ENCODE measurements at regions not wholly inside any gene's neighbourhood (a gene's known extent, or its start where the extent isn't known, plus 50 kb on each side); places are given as distances from the start of the nearest gene placed in this dataset.
"Not testable (repeated sequence)": the region's sequence is repeated elsewhere in the genome, so short reads cannot be mapped to it uniquely, and the experiment has no call there.

DNA sequence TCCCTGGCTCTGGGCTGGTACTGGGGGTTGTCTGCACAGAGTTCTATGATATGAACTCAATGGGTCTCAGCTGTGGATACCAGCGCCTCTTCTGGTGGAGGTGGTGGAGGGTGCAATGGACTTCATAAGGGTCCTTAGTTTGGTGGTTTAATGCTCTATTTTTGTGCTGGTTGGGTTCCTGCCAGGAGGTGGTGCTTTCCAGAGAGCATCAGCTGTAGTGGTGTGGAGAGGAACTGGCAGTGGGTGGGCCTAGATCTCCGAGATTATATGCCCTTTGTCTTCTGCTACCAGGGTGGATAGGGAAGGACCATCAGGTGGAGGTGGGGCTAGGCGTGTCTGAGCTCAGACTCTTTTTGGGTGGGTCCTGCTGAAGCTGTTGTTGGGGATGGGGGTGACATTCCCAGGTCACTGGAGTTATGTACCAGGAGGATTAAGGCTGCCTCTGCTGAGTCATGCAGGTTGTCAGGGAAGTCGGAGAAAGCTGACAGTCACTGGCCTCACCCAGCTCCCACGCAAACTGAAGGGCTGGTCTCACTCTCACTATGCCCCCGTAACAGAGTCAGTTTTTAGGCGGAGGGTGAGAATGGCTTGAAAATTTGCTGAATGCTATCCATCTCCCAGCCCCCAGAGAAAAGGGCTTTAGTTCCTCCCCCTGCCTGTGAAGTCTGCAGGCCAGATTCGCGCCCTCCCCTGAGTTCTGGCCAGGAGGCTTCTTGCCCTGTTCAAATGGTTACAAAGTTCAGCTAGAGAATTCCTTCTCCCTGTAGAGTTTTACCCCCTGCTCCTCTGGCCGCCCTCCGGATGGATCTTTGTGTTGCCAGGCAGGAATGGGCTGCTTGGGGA is 902.9 kb downstream of the LTN1 start:
- no peak overlapping the region for H3K27ac Mint-ChIP-seq
- H3K9me3 Mint-ChIP-seq, result no peaks in the 10 kb centered on the region
- no peak overlapping the region for H3K4me3 Mint-ChIP-seq
- ATAC-seq, result no peak
- no peaks in the 10 kb centered on the region for H3K4me1 Mint-ChIP-seq
- no peaks in the 10 kb centered on the region for H3K27me3 Mint-ChIP-seq
- H3K36me3 Mint-ChIP-seq, result no peaks in the 10 kb centered on the region

DNA sequence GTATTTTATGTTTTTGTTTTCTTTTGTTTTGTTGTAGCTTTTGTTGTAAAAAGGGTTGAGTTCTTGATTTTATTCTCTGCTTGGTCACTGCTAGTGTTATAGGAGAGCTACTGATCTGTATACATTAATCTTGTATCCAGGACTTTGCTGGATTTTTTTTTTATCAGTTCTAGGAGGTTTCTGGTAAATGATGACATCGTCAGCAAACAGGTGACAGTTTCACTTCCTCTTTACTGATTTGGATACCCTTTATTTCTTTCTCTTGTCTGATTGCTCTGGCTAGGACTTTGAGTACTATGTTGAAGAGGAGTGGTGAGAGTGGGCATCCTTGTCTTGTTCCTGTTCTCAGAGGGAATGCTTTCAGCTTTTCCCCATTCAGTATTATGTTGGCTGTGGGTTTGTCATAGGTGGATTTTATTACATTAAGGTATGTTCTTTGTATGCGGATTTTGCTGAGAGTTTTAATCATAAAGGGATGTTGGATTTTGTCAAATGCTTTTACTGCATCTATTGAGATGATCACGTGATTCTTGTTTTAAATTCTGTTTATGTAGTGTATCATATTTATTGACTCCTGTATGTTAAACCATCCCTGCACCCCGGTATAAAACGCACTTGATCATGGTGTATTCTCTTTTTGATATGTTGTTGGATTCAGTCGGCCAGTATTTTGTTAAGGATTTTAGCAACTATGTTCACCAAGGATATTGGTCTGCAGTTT is 905.7 kb downstream of the LTN1 start:
- no peak for ATAC-seq
- Mint-ChIP-seq H3K4me3 (no peak overlapping the region), H3K27ac (no peak overlapping the region), H3K27me3 (no peaks in the 10 kb centered on the region), H3K4me1 (no peaks in the 10 kb centered on the region), H3K9me3 (no peaks in the 10 kb centered on the region), H3K36me3 (no peaks in the 10 kb centered on the region)

DNA sequence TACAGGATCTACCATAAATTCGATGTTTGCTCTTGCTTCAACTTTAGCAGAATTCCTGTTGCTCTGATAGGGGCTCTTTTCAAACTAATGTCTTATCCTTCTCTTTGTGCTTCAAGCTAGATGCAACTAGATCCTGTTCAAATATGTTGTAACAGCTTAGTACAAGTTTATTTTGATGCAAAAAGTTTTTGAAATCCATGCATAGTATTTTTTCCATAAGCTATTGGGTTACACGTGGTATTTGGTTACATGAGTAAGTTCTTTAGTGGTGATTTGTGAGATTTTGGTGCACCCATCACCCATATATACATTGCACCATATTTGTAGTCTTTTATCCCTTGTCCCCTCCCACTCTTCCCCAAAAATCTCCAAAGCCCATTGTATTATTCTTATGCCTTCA is 907.7 kb downstream of the LTN1 start:
- Mint-ChIP-seq H3K9me3 (no peaks in the 10 kb centered on the region), H3K4me3 (no peak overlapping the region), H3K36me3 (no peaks in the 10 kb centered on the region), H3K4me1 (no peaks in the 10 kb centered on the region), H3K27ac (no peak overlapping the region), H3K27me3 (no peaks in the 10 kb centered on the region)
- no peak for ATAC-seq

DNA sequence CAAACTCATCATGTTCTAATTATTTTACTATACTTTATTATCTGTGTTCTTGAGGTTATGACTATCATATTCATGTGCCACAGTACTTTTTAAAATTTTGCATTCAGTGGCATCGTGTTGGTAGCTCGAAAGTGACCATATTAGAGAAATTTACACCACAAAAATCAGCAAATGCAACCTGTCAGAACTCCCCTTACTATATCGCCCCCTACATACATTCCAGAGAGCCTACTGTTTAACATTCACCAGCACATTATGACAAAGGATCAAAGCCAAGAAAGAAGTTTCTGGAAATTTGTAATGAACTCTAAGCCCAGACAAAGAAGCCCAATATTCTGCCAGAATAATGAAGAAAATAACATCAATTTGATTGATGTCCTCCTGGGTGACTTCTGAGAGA is 909.3 kb downstream of the LTN1 start:
- Mint-ChIP-seq H3K4me1 (no peaks in the 10 kb centered on the region), H3K27me3 (no peaks in the 10 kb centered on the region), H3K27ac (no peak overlapping the region), H3K4me3 (no peak overlapping the region), H3K36me3 (no peaks in the 10 kb centered on the region), H3K9me3 (no peaks in the 10 kb centered on the region)
- no peak for ATAC-seq

DNA sequence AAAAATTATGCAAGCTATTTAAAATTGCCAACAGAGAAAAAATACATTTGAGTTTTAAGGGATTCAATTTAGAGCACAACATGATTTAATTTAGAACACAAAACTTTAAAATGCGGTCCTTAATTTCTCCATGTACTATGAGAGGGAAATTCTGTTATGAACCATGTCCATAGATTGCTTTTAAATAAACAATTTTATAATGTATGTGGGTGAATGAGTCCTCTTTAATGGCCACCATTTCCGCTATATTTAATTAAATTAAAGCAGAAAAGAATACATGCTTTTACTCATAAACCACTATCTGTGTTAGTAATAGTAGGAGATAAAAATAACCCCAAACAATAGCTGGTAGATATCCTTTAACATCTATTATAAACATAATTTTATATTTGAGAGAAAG is 914.6 kb downstream of the LTN1 start:
- H3K4me1 Mint-ChIP-seq, result no peaks in the 10 kb centered on the region
- no peaks in the 10 kb centered on the region for H3K9me3 Mint-ChIP-seq
- no peaks in the 10 kb centered on the region for H3K36me3 Mint-ChIP-seq
- no peak overlapping the region for H3K27ac Mint-ChIP-seq
- H3K27me3 Mint-ChIP-seq, result no peaks in the 10 kb centered on the region
- no peak overlapping the region for H3K4me3 Mint-ChIP-seq
- ATAC-seq, result no peak

DNA sequence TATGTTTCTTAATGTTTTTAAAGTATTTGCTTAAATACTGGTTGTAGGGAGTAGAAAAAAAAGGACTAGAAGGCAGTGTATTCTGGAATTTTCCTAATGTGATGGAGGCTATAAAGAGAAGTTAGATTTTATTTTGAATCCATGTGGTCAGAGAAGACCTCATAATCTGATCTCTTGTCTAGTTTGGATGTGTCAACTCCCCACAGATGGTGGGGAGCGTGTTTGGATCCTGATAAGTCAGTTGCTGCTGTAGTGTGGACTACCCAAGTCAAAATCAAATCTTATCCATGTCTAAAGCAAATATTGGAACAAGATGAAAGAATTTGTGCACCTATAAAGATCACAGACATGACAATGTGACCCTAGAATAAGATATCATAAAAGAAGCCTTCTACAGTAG is 918.0 kb downstream of the LTN1 start:
- H3K27ac Mint-ChIP-seq, result no peak overlapping the region
- H3K4me3 Mint-ChIP-seq, result no peak overlapping the region
- H3K4me1 Mint-ChIP-seq, result no peaks in the 10 kb centered on the region
- H3K9me3 Mint-ChIP-seq, result peaks cover 4% of the 10 kb centered on the region
- no peaks in the 10 kb centered on the region for H3K27me3 Mint-ChIP-seq
- no peak for ATAC-seq
- no peaks in the 10 kb centered on the region for H3K36me3 Mint-ChIP-seq

DNA sequence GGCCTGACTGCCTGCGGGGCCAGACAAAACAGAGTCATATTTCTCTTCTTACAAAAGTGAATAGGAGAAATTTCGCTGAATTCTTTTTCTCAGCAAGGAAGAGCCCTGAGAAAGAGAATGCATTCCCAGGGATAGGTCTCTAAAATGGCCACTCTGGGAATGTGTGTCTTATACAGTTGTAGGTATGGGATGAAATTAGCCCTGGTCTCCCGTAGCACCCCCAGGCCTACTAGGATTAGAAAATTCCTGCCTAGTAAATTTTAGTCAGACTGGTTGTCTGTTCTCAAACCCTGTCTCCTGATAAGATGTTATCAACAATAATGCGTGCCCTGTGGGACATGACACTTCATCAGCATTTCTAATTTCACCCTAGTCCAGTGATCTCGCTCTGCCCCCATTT is 920.1 kb downstream of the LTN1 start:
- H3K27me3 Mint-ChIP-seq, result no peaks in the 10 kb centered on the region
- no peak overlapping the region for H3K4me3 Mint-ChIP-seq
- peaks cover 4% of the 10 kb centered on the region for H3K9me3 Mint-ChIP-seq
- no peak for ATAC-seq
- no peak overlapping the region for H3K27ac Mint-ChIP-seq
- no peaks in the 10 kb centered on the region for H3K36me3 Mint-ChIP-seq
- H3K4me1 Mint-ChIP-seq, result no peaks in the 10 kb centered on the region

DNA sequence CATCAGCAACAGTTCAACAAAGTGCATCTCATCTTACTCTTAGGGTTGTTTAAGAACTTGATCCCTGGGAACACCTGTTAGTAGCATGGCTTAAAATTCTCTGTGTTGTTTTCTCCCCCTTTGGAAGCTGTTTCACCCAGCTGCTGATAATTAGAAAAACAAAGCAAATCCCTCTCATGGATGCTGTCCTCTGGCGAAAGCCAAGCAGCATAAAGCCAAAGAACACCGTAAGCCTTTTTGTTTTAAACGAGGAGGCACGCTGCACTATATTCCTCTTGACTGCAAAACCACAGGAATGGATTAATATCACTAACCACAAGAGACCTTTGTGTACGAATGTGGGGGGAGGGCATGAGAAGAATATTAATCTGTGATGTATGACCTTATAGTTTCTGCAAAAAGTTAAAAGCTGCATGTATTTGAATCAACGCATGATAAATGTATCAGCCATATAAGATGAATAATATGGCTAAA is 923.2 kb downstream of the LTN1 start:
- no peak overlapping the region for H3K27ac Mint-ChIP-seq
- ATAC-seq, result no peak
- H3K4me3 Mint-ChIP-seq, result no peak overlapping the region
- H3K36me3 Mint-ChIP-seq, result no peaks in the 10 kb centered on the region
- H3K9me3 Mint-ChIP-seq, result peaks cover 4% of the 10 kb centered on the region
- peaks cover 9% of the 10 kb centered on the region for H3K4me1 Mint-ChIP-seq
- no peaks in the 10 kb centered on the region for H3K27me3 Mint-ChIP-seq

DNA sequence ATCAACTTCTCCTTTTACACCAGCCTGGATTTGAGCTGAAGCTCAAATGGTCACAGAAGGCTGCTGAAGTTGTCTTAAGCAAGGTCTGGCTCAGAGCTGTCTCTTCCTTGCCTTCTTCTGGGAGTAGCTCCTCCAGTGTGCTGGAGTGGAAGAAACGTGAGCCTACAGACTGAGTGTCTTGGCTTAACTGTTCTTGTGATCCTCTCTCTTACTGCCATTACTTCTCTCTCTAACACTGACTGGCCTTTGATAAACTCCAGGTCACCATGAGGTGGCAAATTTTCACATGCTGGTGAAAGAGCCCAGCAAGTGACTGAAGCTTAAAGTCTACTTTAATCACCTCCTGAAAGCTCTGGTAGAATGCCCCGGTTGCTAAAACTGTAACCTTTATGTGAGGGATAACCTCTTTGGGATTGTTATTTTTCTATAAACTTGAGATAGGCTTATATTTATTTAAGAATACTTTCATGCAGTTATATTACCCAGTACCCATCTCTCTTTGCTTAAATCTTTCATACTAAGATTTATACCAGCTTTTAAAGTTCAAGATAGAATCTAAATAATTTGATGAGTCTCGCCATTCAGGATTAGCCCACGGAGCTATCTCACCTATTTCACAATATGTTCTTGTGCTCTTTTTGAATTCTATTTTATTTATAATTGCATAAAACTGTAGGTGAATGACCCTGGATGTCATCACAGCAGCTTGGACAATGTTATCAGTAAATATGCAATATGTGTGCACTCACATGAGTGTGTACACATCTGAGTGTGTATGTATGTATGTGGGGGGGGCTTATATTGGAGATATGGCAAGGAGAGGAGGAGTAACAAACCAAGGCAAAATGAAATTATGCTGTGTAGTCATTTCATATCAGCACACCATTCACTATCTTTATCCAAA is 924.0 kb downstream of the LTN1 start:
- Mint-ChIP-seq H3K9me3 (peaks cover 4% of the 10 kb centered on the region), H3K27me3 (no peaks in the 10 kb centered on the region), H3K4me3 (no peak overlapping the region), H3K36me3 (no peaks in the 10 kb centered on the region), H3K4me1 (peaks cover 9% of the 10 kb centered on the region), H3K27ac (no peak overlapping the region)
- ATAC-seq, result no peak

DNA sequence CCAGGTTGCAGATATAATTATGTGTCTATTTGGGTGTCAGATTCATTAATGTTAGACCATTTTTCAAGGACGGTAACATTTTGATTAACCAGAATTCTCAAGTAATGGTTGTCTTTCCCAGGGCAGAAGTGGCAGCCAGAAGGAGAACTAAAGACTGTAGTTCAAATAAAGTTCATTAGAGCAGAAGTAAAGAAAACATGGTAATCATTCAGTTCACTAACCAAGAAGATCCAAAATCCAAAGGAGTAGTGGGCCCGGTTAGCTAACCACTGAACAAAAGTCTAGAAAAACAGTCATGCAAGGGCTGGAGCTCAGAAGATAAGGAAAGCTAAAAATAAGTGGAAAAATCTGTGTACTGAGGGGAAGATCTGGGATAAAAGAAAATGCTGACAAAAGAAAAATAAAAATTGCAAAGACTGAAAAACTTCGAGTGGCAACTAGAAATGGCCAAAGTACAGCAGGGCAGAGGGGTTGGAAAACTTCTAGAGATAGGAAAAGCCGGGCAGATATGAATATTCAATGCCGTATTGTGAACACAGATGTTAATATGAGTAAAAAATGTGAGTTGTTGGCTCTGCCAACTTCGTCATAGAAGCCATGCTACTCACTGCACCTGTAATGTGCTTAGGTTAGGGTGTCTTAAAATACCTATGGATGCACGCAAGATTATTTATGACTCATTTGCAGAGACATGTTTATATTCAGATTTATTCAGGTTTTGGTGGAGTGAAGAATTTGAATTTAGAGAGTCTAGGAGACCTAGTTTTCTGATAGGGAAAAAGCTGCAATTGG is 925.9 kb downstream of the LTN1 start:
- ATAC-seq, result no peak
- no peak overlapping the region for H3K27ac Mint-ChIP-seq

DNA sequence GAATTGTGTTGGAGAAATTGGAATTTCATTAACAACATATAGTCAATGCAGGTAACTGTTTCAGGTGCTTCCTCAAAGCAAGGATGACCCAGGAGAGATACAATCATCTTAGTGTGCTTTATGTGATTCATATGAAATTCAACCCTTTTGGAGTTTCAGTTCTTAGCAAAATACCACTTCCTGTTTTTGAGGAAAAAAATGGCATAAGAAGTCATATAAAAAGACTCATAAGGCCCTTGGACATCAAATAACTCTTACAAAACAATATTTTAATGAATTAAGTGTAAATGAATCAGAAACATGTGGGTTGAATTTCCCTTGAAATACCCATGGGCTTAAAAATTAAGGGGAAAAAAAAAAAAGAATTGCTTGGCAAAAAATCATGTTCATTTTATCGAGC is 926.6 kb downstream of the LTN1 start:
- peaks cover 9% of the 10 kb centered on the region for H3K4me1 Mint-ChIP-seq
- no peaks in the 10 kb centered on the region for H3K27me3 Mint-ChIP-seq
- no peak overlapping the region for H3K4me3 Mint-ChIP-seq
- no peak overlapping the region for H3K27ac Mint-ChIP-seq
- no peaks in the 10 kb centered on the region for H3K36me3 Mint-ChIP-seq
- peak; percentile 43 for ATAC-seq
- H3K9me3 Mint-ChIP-seq, result no peaks in the 10 kb centered on the region

More for the DNA sequence above, 925.9 kb downstream of the LTN1 start:
- Mint-ChIP-seq H3K4me3 (no peak overlapping the region), H3K27me3 (no peaks in the 10 kb centered on the region), H3K4me1 (peaks cover 9% of the 10 kb centered on the region), H3K9me3 (no peaks in the 10 kb centered on the region), H3K36me3 (no peaks in the 10 kb centered on the region)

DNA sequence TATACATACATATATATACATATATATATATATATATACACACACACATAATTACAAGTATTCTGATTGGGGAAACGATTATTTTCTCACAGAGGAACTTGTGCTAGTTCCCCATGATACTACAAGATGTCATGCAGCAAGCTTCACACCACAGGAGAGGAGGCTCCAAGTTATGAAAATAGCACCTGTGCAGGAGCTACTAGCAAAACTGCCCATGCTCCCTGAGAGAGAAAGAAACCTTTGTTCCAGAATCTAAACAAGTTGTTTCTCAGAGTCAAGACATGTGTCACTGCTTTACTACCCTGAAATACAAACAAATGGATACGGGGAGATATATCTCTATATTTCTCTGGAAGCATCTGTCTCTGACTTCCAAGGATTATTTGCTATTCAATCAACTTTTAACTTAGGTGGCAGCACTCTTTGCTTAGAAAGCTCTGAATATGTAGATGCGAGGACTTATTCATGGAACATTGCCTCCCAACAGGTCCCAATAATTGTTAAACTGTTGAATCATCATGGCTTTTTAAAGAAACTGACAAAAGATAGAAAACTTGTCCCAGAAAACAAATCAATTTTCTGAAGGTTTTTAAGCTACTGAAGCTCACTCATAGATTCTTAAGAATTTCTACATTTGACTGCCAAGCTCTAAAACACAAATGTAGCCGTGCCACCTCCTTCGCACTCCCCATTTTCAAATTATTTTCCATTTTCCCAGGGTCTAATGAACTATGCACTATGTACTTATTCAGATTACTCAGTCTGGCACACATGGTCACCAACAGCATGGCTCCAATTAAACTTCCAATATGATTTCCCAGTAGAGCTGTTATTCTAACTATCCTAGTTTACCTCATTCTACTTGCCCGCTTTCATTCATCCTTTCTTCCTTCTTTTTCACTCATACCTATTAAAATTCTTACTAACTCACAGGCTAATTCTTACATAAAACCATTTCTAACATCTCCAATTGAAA is 929.1 kb downstream of the LTN1 start:
- Mint-ChIP-seq H3K9me3 (no peaks in the 10 kb centered on the region), H3K36me3 (no peaks in the 10 kb centered on the region), H3K27me3 (no peaks in the 10 kb centered on the region), H3K27ac (no peak overlapping the region), H3K4me3 (no peak overlapping the region), H3K4me1 (peaks cover 9% of the 10 kb centered on the region)
- no peak for ATAC-seq

DNA sequence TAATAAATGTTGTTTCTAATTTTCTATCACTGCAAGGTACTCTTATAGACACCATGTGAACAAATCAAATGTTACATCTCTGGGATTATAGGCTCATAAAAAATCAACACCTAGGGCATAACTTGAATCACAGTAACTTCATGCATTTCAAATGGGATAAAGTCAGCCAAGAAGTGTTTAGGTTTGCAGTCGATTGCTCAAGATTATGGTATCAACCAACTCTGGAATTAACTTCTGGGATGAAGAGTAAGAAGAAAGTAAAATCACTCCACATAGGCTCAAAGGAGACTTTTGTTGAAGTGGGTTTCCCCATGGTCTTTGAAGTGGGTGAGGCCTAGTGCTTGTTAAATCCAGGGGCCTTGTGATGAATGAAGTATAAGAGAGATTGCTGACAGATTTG is 939.7 kb downstream of the LTN1 start:
- not testable (repeated sequence) for H3K27ac Mint-ChIP-seq, H3K27me3 Mint-ChIP-seq, H3K4me1 Mint-ChIP-seq, H3K36me3 Mint-ChIP-seq, H3K4me3 Mint-ChIP-seq, ATAC-seq, H3K9me3 Mint-ChIP-seq

DNA sequence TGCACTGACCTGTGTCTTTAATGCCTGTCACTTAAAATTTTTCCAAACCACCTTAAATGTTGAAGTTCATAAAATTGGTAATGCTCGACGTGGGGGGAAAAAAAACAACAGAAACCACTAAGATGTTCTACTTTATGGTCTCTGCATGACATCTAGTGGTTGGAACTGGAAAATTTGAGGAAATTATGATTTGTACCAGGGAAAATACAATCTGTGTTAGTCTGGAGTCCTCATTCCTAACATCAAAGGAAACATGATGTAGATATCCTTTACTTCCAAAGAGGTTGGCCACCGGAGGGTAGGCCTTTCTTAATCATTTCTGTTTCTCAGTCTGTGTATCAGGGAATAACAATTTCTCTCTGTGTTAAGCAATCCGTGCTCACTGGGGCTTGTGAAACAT is 941.0 kb downstream of the LTN1 start:
- H3K4me1 Mint-ChIP-seq, H3K4me3 Mint-ChIP-seq, ATAC-seq, H3K36me3 Mint-ChIP-seq, H3K27me3 Mint-ChIP-seq, H3K27ac Mint-ChIP-seq, H3K9me3 Mint-ChIP-seq: not testable (repeated sequence)
